ENCODE measurements at regions not wholly inside any gene's neighbourhood (a gene's known extent, or its start where the extent isn't known, plus 50 kb on each side); places are given as distances from the start of the nearest gene placed in this dataset.

GRCh38 chr14:100638211-100638855, 51.1 kb upstream of the BEGAIN start:
- DNase-seq (ENCODE audit: low spot score in 2 of 2) (no peak), ATAC-seq (no peak)
- H3K4me3 Mint-ChIP-seq, result no peak overlapping the region
- H3K9me3 Mint-ChIP-seq, result no peaks in the 10 kb centered on the region
- H3K36me3 Mint-ChIP-seq, result peaks cover 16% of the 10 kb centered on the region
- H3K4me1 Mint-ChIP-seq, result peaks cover 40% of the 10 kb centered on the region
- peak overlapping the region; percentile 95 for H3K27ac Mint-ChIP-seq

DNA sequence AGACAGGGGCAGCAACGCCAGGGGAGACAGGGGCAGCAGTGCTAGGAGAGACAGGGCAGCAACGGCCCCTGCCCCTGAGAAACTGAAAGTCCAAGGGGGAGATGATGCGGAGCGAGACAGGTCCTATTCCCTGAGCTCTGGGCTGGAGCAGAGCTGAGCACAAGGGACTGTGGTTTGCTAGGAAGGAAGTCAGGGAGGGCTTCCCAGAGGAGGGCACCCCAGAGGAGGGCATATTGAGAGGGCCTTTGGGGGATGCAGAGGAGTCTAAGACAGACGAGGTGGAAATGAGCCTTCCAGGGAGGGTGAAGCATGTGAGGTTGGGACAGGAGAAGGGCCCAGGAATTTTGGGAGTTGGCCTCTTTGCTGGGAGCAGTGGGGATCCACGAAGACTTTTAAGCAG, 52.1 kb upstream of the BEGAIN start:
- DNase-seq (ENCODE audit: low spot score in 2 of 2) (no peak), ATAC-seq (no peak)
- H3K9me3 Mint-ChIP-seq, result no peaks in the 10 kb centered on the region
- H3K27ac Mint-ChIP-seq, result peak overlapping the region; percentile 95
- H3K4me1 Mint-ChIP-seq, result peaks cover 48% of the 10 kb centered on the region
- H3K4me3 Mint-ChIP-seq, result peak overlapping the region; percentile 69
- H3K36me3 Mint-ChIP-seq, result peaks cover 20% of the 10 kb centered on the region

DNA sequence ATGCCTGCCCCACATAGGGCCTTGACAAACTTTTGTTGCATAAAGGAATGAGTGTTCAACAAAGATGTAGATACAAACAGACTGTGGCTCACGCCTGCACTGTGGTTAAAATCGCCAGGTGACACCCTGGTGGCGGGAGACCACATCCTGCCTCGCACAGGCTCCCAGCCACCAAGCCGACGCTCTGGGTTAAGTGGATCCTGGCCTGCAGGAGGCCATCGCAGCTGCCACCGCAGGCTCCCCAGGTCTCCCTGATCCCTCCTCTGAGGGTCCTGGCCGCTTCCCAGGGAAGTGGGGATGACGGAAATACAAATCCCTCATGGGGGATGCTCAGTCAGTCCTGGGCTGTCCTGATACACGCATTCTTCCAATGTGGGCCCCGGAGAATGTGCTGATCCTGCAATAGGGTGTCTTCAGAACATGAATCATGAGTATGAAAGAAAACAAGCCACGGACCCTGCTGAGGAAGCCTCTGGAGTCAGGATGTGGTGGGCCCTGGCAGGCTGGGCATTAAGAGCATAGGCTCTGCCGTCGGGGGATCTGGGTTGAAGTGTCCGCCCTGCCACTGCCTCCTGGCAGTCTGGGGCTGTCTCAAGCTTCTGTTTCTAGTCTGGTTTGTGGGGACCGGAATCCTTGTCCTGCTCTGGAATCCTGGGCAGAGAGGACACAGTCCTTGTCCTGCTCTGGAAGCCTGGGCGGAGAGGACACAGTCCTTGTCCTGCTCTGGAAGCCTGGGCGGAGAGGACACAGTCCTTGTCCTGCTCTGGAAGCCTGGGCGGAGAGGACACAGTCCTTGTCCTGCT, 53.5 kb upstream of the BEGAIN start:
- Mint-ChIP-seq H3K9me3 (no peaks in the 10 kb centered on the region), H3K4me3 (peak overlapping the region; percentile 69), H3K27ac (peak overlapping the region; percentile 95), H3K4me1 (peaks cover 62% of the 10 kb centered on the region), H3K36me3 (peaks cover 20% of the 10 kb centered on the region)
- ATAC-seq, result peak; percentile 96
- DNase-seq (ENCODE audit: low spot score in 2 of 2), result peak; percentile 59 to 82

GRCh38 chr14:100641274-100641860, 54.1 kb upstream of the BEGAIN start:
- no peak for ATAC-seq
- Mint-ChIP-seq H3K27ac (peak overlapping the region; percentile 95), H3K9me3 (no peaks in the 10 kb centered on the region), H3K36me3 (peaks cover 20% of the 10 kb centered on the region), H3K4me3 (no peak overlapping the region), H3K4me1 (peaks cover 65% of the 10 kb centered on the region)
- no peak for DNase-seq (ENCODE audit: low spot score in 2 of 2)

DNA sequence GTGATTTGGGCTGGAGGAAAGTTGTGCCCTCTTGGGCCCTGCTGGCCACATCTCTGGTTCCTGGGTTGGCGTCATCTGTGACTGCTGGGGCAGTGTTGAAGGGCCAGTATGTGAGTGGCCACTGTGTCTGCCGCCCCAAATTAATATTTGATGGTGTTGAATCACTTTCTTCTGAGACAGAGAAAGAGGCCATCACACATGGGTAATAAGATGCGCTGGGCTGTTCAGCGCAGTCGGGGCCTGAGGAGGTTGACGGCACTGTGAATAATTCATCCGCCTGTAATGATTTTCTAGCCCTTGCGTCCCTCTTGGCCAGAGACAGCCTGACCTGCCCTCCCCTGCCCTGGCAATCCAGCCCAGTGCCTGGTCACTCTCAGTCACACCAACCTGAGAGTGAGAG, 56.2 kb upstream of the BEGAIN start:
- Mint-ChIP-seq H3K4me3 (no peak overlapping the region), H3K4me1 (peaks cover 65% of the 10 kb centered on the region), H3K27ac (no peak overlapping the region), H3K36me3 (peaks cover 20% of the 10 kb centered on the region), H3K9me3 (no peaks in the 10 kb centered on the region)
- no peak for ATAC-seq
- no peak for DNase-seq (ENCODE audit: low spot score in 2 of 2)

GRCh38 chr14:100644383-100644782, 57.2 kb upstream of the BEGAIN start:
- DNase-seq (ENCODE audit: low spot score in 2 of 2) (no peak), ATAC-seq (no peak)
- Mint-ChIP-seq H3K9me3 (no peaks in the 10 kb centered on the region), H3K36me3 (peaks cover 17% of the 10 kb centered on the region), H3K27ac (no peak overlapping the region), H3K4me1 (peaks cover 57% of the 10 kb centered on the region), H3K4me3 (no peak overlapping the region)

- H3K36me3 Mint-ChIP-seq, result peaks cover 15% of the 10 kb centered on the region
- ATAC-seq, result no peak
- H3K27ac Mint-ChIP-seq, result no peak overlapping the region
- no peaks in the 10 kb centered on the region for H3K9me3 Mint-ChIP-seq
- no peak for DNase-seq (ENCODE audit: low spot score in 2 of 2)
- peaks cover 53% of the 10 kb centered on the region for H3K4me1 Mint-ChIP-seq
- H3K4me3 Mint-ChIP-seq, result no peak overlapping the region
Observed at GRCh38 chr14:100644784-100645183, 57.6 kb upstream of the BEGAIN start.

GRCh38 chr14:100645196-100645981, 58.2 kb upstream of the BEGAIN start:
- Mint-ChIP-seq H3K36me3 (peaks cover 10% of the 10 kb centered on the region), H3K27ac (no peak overlapping the region), H3K4me3 (no peak overlapping the region), H3K4me1 (peaks cover 47% of the 10 kb centered on the region), H3K9me3 (no peaks in the 10 kb centered on the region)
- peak; percentile 80 for ATAC-seq
- DNase-seq (ENCODE audit: low spot score in 2 of 2), result peak; percentile 83 to 90

- peaks cover 42% of the 10 kb centered on the region for H3K4me1 Mint-ChIP-seq
- no peak overlapping the region for H3K4me3 Mint-ChIP-seq
- no peak for ATAC-seq
- DNase-seq (ENCODE audit: low spot score in 2 of 2), result no peak
- no peaks in the 10 kb centered on the region for H3K9me3 Mint-ChIP-seq
- H3K27ac Mint-ChIP-seq, result no peak overlapping the region
- peaks cover 5% of the 10 kb centered on the region for H3K36me3 Mint-ChIP-seq
Observed at GRCh38 chr14:100645982-100646314, 58.7 kb upstream of the BEGAIN start.

DNA sequence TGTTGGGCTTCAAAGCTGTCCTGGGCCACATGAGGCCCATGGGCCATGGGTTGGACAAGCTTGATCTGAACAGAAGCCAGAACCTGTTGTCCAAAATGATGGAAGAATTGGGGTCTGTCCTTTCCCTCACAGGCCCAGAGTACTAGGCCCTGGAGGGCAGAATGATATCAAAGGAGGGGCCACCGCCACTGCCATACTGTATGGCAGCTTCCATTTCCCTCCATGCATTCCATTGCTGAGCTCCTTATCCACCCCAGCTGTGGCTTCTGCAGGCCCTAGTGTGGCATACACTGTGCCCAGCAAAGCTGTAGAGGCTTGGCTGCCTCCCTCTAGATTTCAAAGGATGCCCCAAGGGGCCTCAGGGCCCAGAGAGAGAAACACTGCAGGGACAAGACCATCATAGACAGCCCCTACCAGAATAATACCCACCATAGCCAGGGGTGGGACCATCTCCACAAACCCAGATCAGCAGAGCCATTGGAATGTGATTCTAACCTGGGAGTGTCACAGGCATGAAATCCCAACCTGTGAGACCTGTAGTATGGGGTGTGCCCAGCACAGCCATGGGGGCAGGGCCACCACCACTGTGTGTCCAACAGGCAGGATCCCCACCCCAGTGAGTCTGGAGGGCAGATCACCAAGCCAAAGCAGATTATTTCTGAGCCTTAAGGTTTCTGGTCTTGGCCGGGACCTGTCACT, 61.4 kb upstream of the BEGAIN start:
- DNase-seq (ENCODE audit: low spot score in 2 of 2), result no peak
- Mint-ChIP-seq H3K4me3 (no peak overlapping the region), H3K4me1 (peaks cover 27% of the 10 kb centered on the region), H3K9me3 (no peaks in the 10 kb centered on the region), H3K27ac (no peak overlapping the region), H3K36me3 (peaks cover 2% of the 10 kb centered on the region)
- no peak for ATAC-seq

- Mint-ChIP-seq H3K27ac (no peak overlapping the region), H3K9me3 (no peaks in the 10 kb centered on the region), H3K36me3 (no peaks in the 10 kb centered on the region), H3K4me1 (peaks cover 26% of the 10 kb centered on the region), H3K4me3 (no peak overlapping the region)
- ATAC-seq, result no peak
- DNase-seq (ENCODE audit: low spot score in 2 of 2), result no peak
Observed at GRCh38 chr14:100649173-100649519, 61.9 kb upstream of the BEGAIN start.

- H3K4me3 Mint-ChIP-seq, result no peak overlapping the region
- ATAC-seq (no peak), DNase-seq (ENCODE audit: low spot score in 2 of 2) (no peak)
- no peak overlapping the region for H3K27ac Mint-ChIP-seq
- peaks cover 7% of the 10 kb centered on the region for H3K4me1 Mint-ChIP-seq
- H3K9me3 Mint-ChIP-seq, result no peaks in the 10 kb centered on the region
- no peaks in the 10 kb centered on the region for H3K36me3 Mint-ChIP-seq
Observed at GRCh38 chr14:100651999-100652508, 64.8 kb upstream of the BEGAIN start.

GRCh38 chr14:100652744-100653143, 65.5 kb upstream of the BEGAIN start:
- H3K9me3 Mint-ChIP-seq, result no peaks in the 10 kb centered on the region
- H3K4me3 Mint-ChIP-seq, result no peak overlapping the region
- H3K27ac Mint-ChIP-seq, result no peak overlapping the region
- ATAC-seq (no peak), DNase-seq (ENCODE audit: low spot score in 2 of 2) (no peak)
- no peaks in the 10 kb centered on the region for H3K36me3 Mint-ChIP-seq
- peaks cover 11% of the 10 kb centered on the region for H3K4me1 Mint-ChIP-seq

- ATAC-seq (no peak), DNase-seq (ENCODE audit: low spot score in 2 of 2) (peak in 1 of 2 donors; percentile 63)
- peaks cover 15% of the 10 kb centered on the region for H3K4me1 Mint-ChIP-seq
- H3K9me3 Mint-ChIP-seq, result no peaks in the 10 kb centered on the region
- no peaks in the 10 kb centered on the region for H3K36me3 Mint-ChIP-seq
- H3K27ac Mint-ChIP-seq, result no peak overlapping the region
- no peak overlapping the region for H3K4me3 Mint-ChIP-seq
Observed at GRCh38 chr14:100653409-100653808, 66.2 kb upstream of the BEGAIN start.
